SK-N-SH (cell line): ENCODE measurements at regions not wholly inside any gene's neighbourhood (a gene's known extent, or its start where the extent isn't known, plus 50 kb on each side); places are given as distances from the start of the nearest gene placed in this dataset.

Experiments used
- CTCF ChIA-PET: fragments of 300-600, 350-600 bp; formaldehyde crosslinking; extraction: SDS; loops from one replicate; lab custom pipeline; 2021; lab: Yijun Ruan, JAX
- POLR2A ChIA-PET: fragments of 350-600 bp; sonication (Branson Sonifier 250); formaldehyde crosslinking; extraction: SDS; loops from one replicate; lab custom pipeline; 2020; ENCODE audit warnings: antibody characterized with exemption, inconsistent platforms; lab: Yijun Ruan, JAX
- DNase-seq: peaks from one replicate; pipeline ENCODE4 v3.0.0; 2012
- H2AFZ ChIP-seq: fragments of 200-600 bp; sonication (generic); 2 replicates; pipeline ENCODE4 v1.8.1; 2016; ENCODE audit warnings: antibody characterized with exemption, mild to moderate bottlenecking, low read depth
- H3F3A ChIP-seq: fragments of 200-600 bp; sonication (generic); replicated peaks from 2 replicates; pipeline ENCODE3; 2016; ENCODE audit warnings: antibody characterized with exemption, mild to moderate bottlenecking; ENCODE audit not compliant: insufficient read depth
- H3K27ac ChIP-seq, 2 experiments: fragments of 200-500 bp in 1 of 2; fragments of 200-600 bp in 1 of 2; sonication (Bioruptor generic) in 1 of 2; sonication (generic), shearing (Covaris generic) in 1 of 2; 2 replicates each; pipeline versions ENCODE4 v1.5.1 to v1.6.1; 2014 to 2016; ENCODE audit warnings: low read depth in 2 of 2, inconsistent platforms in 1 of 2, low read length in 1 of 2, mild to moderate bottlenecking in 1 of 2, mixed read lengths in 1 of 2
- H3K27me3 ChIP-seq: fragments of 200-600 bp; sonication (generic), shearing (Covaris generic); 2 replicates; pipeline ENCODE4 v1.6.1; 2016; ENCODE audit warnings: mixed run types; ENCODE audit not compliant: insufficient read depth
- H3K36me3 ChIP-seq, 2 experiments: fragments of 200-500 bp in 1 of 2; fragments of 200-600 bp in 1 of 2; sonication (Bioruptor generic) in 1 of 2; sonication (generic) in 1 of 2; replicated peaks in 1 of 2; 2 replicates each; pipeline versions ENCODE3 to v1.5.1; 2014 to 2016; ENCODE audit warnings: low read length in 1 of 2, mild to moderate bottlenecking in 1 of 2; ENCODE audit not compliant: insufficient read depth in 2 of 2, control insufficient read depth in 1 of 2
- H3K4me1 ChIP-seq, 2 experiments: fragments of 200-500 bp in 1 of 2; fragments of 200-600 bp in 1 of 2; sonication (Bioruptor generic) in 1 of 2; sonication (generic), shearing (Covaris generic) in 1 of 2; 2 replicates each; pipeline versions ENCODE4 v1.5.1 to v1.6.1; 2014 to 2016; ENCODE audit warnings: low read depth in 1 of 2, low read length in 1 of 2, mixed run types in 1 of 2; ENCODE audit not compliant: insufficient read depth in 2 of 2, control insufficient read depth in 1 of 2
- H3K4me2 ChIP-seq: fragments of 200-600 bp; sonication (generic), shearing (Covaris generic); 2 replicates; pipeline ENCODE4 v1.6.1; 2017; ENCODE audit warnings: mixed run types
- H3K4me3 ChIP-seq, 2 experiments: fragments of 200-500 bp in 1 of 2; fragments of 200-600 bp in 1 of 2; sonication (Bioruptor generic) in 1 of 2; sonication (generic), shearing (Covaris generic) in 1 of 2; 2 replicates each; pipeline versions ENCODE4 v1.5.1 to v1.8.1; 2014 to 2016; ENCODE audit warnings: low read depth in 2 of 2, inconsistent platforms in 1 of 2, low read length in 1 of 2, mild to moderate bottlenecking in 1 of 2, mixed read lengths in 1 of 2, moderate library complexity in 1 of 2
- H3K79me2 ChIP-seq: fragments of 200-600 bp; sonication (generic); 2 replicates; pipeline ENCODE4 v1.8.1; 2017; ENCODE audit warnings: mild to moderate bottlenecking; ENCODE audit not compliant: insufficient read depth
- H3K9ac ChIP-seq: fragments of 200-600 bp; sonication (generic); 2 replicates; pipeline ENCODE4 v1.6.1; 2017; ENCODE audit warnings: mixed run types
- H3K9me2 ChIP-seq: fragments of 200-600 bp; sonication (generic); 2 replicates; pipeline ENCODE4 v1.6.1; 2017; ENCODE audit warnings: mixed run types
- H3K9me3 ChIP-seq: fragments of 200-600 bp; sonication (generic); 2 replicates; pipeline ENCODE4 v1.6.1; 2017; ENCODE audit warnings: mixed run types, mild to moderate bottlenecking, moderate library complexity
- H4K20me1 ChIP-seq: fragments of 200-600 bp; sonication (generic); 2 replicates; pipeline ENCODE4 v1.6.1; 2017; ENCODE audit warnings: mild to moderate bottlenecking, mixed run types; ENCODE audit not compliant: insufficient read depth
- FOXM1 ChIP-seq: IDR thresholded peaks from 2 replicates; pipeline ENCODE4 v1.4.0; 2012; ENCODE audit warnings: low read depth, mild to moderate bottlenecking
- MEF2A ChIP-seq: IDR thresholded peaks from 2 replicates; pipeline ENCODE4 v1.4.0; 2012; ENCODE audit warnings: low read depth, borderline replicate concordance
- NRF1 ChIP-seq: IDR thresholded peaks from 2 replicates; pipeline ENCODE4 v1.6.1; 2012; ENCODE audit warnings: low read depth, mild to moderate bottlenecking, low read length
- POLR2AphosphoS5 ChIP-seq: IDR thresholded peaks from 2 replicates; pipeline ENCODE4 v1.6.1; 2012; ENCODE audit warnings: low read depth, low read length
- RAD21 ChIP-seq: IDR thresholded peaks from 2 replicates; pipeline ENCODE4 v1.6.1; 2012; ENCODE audit warnings: mild to moderate bottlenecking, low read length
- RFX5 ChIP-seq: IDR thresholded peaks from 2 replicates; pipeline ENCODE4 v1.6.1; 2012; ENCODE audit warnings: mild to moderate bottlenecking, improper control_type of control experiment, low read length
- RXRA ChIP-seq: IDR thresholded peaks from 2 replicates; pipeline ENCODE4 v1.4.0; 2012; ENCODE audit warnings: low read depth, mild to moderate bottlenecking, borderline replicate concordance
- SIN3A ChIP-seq: IDR thresholded peaks from 2 replicates; pipeline ENCODE4 v1.6.1; 2012; ENCODE audit warnings: low read depth, mild to moderate bottlenecking, low read length, moderate library complexity, borderline replicate concordance
- SMC3 ChIP-seq: IDR thresholded peaks from 2 replicates; pipeline ENCODE4 v1.6.1; 2012; ENCODE audit warnings: low read depth, low read length, improper control_type of control experiment
- TEAD4 ChIP-seq: IDR thresholded peaks from 2 replicates; pipeline ENCODE4 v1.4.0; 2012; ENCODE audit warnings: mild to moderate bottlenecking, borderline replicate concordance; ENCODE audit not compliant: insufficient read depth
- YY1 ChIP-seq: IDR thresholded peaks from 2 replicates; pipeline ENCODE4 v1.4.0; 2012; ENCODE audit warnings: low read depth, mild to moderate bottlenecking
- WGBS: methylation state at CpG from one replicate; pipeline ENCODE4 v1.1.6; 2017; ENCODE audit warnings: low lambda C conversion rate; 5-methylcytosine and 5-hydroxymethylcytosine counted together
- TF ChIP-seq, protein P1 (sequence below): fragments of 150-350 bp; IDR thresholded peaks from 2 replicates; pipeline ENCODE4 v1.6.1; 2016; ENCODE audit warnings: mild to moderate bottlenecking, low read depth, low read length
- TF ChIP-seq, protein P2 (sequence below): IDR thresholded peaks from 2 replicates; pipeline ENCODE4; 2012
- TF ChIP-seq, protein P3 (sequence below): fragments of 150-350 bp; IDR thresholded peaks from 2 replicates; pipeline ENCODE4 v1.6.1; 2017; ENCODE audit warnings: antibody characterized with exemption, low read length, low read depth, borderline replicate concordance
- TF ChIP-seq, protein P4 (sequence below): fragments of 200-600 bp; sonication (generic); IDR thresholded peaks from 2 replicates; pipeline ENCODE4 v1.6.1; 2017; ENCODE audit warnings: antibody characterized with exemption, mild to moderate bottlenecking, moderate library complexity

DNA sequence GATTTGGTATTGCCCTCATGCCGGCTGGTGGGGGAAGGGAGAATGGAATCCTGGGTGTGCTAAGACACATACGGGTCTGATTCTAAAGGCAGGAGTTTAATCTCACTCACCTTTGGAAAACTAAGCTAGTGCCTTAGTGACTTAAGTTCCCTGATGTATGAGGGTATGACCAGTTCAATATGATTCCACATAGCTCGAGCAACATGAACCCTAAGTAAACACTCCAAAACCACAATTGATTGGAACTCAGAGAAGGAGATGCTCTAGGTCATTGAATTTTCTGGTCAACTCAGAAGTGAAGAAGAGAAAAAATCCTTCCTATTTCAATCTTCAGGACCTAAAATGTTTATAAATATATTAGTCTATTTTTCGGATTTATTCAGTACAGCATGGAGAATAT, 420.1 kb upstream of the INTU start (continued):
- TF ChIP-seq, protein P1, sequence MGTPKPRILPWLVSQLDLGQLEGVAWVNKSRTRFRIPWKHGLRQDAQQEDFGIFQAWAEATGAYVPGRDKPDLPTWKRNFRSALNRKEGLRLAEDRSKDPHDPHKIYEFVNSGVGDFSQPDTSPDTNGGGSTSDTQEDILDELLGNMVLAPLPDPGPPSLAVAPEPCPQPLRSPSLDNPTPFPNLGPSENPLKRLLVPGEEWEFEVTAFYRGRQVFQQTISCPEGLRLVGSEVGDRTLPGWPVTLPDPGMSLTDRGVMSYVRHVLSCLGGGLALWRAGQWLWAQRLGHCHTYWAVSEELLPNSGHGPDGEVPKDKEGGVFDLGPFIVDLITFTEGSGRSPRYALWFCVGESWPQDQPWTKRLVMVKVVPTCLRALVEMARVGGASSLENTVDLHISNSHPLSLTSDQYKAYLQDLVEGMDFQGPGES: no peak
- TF ChIP-seq SMC3 (no peak), RXRA (no peak), TEAD4 (no peak), SIN3A (no peak)
- TF ChIP-seq, protein P2, sequence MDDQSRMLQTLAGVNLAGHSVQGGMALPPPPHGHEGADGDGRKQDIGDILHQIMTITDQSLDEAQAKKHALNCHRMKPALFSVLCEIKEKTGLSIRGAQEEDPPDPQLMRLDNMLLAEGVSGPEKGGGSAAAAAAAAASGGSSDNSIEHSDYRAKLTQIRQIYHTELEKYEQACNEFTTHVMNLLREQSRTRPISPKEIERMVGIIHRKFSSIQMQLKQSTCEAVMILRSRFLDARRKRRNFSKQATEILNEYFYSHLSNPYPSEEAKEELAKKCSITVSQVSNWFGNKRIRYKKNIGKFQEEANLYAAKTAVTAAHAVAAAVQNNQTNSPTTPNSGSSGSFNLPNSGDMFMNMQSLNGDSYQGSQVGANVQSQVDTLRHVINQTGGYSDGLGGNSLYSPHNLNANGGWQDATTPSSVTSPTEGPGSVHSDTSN: no peak

DNA sequence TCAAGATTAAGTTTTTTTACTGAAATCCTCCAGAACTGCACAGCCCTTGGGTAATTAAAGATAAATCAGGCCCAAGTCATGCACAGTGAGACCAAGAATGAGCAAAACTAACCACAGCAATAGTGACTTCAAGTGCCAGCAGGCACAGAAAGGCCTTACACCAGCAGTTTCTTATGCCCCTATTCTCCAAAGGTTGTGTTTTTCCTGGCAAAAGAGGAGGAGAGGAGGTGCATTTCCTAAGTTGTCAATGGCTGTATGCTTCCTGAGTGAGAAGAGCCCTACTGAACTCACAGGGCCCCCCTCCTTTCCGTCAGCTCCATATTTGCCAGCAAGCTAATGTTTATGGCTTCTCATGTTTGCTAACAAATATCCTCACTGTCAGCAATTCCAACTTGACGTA, 418.7 kb upstream of the INTU start:
- POLR2A ChIA-PET: no interaction called here
- 62% methylated on average over 2 of the region's 2 CpGs for WGBS
- H3F3A ChIP-seq: no peaks in the 10 kb centered on the region
- no peak overlapping the region for H3K27ac ChIP-seq
- no peak for DNase-seq
- H3K79me2 ChIP-seq: no peaks in the 10 kb centered on the region
- H3K9me3 ChIP-seq: no peaks in the 10 kb centered on the region
- H3K9ac ChIP-seq: no peak overlapping the region
- no peak overlapping the region for H3K4me2 ChIP-seq
- H4K20me1 ChIP-seq: no peaks in the 10 kb centered on the region
- H2AFZ ChIP-seq: no peak overlapping the region
- no peaks in the 10 kb centered on the region; a peak in 2 of 4 replicates for H3K4me1 ChIP-seq
- H3K9me2 ChIP-seq: no peaks in the 10 kb centered on the region
- no peaks in the 10 kb centered on the region for H3K27me3 ChIP-seq
- CTCF ChIA-PET: no interaction called here
- TF ChIP-seq, protein P2: no peak
- TF ChIP-seq FOXM1 (no peak), MEF2A (no peak), YY1 (no peak), TEAD4 (no peak), POLR2AphosphoS5 (no peak), RXRA (no peak), NRF1 (no peak), RAD21 (no peak), RFX5 (no peak)
- TF ChIP-seq, protein P3, sequence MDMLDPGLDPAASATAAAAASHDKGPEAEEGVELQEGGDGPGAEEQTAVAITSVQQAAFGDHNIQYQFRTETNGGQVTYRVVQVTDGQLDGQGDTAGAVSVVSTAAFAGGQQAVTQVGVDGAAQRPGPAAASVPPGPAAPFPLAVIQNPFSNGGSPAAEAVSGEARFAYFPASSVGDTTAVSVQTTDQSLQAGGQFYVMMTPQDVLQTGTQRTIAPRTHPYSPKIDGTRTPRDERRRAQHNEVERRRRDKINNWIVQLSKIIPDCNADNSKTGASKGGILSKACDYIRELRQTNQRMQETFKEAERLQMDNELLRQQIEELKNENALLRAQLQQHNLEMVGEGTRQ: no peak
- TF ChIP-seq, protein P4, sequence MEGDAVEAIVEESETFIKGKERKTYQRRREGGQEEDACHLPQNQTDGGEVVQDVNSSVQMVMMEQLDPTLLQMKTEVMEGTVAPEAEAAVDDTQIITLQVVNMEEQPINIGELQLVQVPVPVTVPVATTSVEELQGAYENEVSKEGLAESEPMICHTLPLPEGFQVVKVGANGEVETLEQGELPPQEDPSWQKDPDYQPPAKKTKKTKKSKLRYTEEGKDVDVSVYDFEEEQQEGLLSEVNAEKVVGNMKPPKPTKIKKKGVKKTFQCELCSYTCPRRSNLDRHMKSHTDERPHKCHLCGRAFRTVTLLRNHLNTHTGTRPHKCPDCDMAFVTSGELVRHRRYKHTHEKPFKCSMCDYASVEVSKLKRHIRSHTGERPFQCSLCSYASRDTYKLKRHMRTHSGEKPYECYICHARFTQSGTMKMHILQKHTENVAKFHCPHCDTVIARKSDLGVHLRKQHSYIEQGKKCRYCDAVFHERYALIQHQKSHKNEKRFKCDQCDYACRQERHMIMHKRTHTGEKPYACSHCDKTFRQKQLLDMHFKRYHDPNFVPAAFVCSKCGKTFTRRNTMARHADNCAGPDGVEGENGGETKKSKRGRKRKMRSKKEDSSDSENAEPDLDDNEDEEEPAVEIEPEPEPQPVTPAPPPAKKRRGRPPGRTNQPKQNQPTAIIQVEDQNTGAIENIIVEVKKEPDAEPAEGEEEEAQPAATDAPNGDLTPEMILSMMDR: no peak
- H3K4me3 ChIP-seq: no peak overlapping the region
- H3K36me3 ChIP-seq: no peaks in the 10 kb centered on the region
